ENCODE measurements at regions not wholly inside any gene's neighbourhood (a gene's known extent, or its start where the extent isn't known, plus 50 kb on each side); places are given as distances from the start of the nearest gene placed in this dataset.
A peak's percentile ranks its signal among the peaks of the same experiment; 100 is the strongest.

DNA sequence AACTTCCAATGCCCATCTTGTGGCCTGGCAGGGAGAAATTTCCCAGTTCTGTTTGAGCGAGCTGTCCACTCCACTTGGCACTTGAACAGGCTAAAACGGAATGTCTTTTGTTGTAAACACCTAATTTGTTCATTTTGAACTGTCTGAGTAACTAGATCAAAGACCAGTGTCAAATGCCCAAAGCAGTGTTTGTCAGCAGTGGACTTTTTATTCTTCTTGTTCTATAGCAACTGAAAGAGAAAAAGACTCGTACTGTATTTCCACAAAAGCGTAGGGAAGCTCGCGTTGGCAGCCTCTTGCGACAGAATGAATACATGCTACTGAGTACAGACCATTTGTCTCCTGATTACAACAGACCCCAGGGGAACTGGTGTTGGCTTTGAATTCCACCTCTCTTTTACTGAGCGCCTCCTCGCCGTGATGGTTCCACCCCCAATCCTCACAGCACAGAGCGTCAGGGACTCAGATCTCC lies 601.8 kb upstream of the ZNF608 start:
- Mint-ChIP-seq H3K27ac (no peak overlapping the region), H3K36me3 (no peaks in the 10 kb centered on the region), H3K4me1 (no peaks in the 10 kb centered on the region), H3K4me3 (no peak overlapping the region), H3K27me3 (ENCODE audit: low read depth in 3 of 3) (peaks cover 0 to 5% (median 3%) of the 10 kb centered on the region in 3 donors), H3K9me3 (peaks cover 0 to 4% (median 0%) of the 10 kb centered on the region in 6 donors)
- no peak for DNase-seq

DNA sequence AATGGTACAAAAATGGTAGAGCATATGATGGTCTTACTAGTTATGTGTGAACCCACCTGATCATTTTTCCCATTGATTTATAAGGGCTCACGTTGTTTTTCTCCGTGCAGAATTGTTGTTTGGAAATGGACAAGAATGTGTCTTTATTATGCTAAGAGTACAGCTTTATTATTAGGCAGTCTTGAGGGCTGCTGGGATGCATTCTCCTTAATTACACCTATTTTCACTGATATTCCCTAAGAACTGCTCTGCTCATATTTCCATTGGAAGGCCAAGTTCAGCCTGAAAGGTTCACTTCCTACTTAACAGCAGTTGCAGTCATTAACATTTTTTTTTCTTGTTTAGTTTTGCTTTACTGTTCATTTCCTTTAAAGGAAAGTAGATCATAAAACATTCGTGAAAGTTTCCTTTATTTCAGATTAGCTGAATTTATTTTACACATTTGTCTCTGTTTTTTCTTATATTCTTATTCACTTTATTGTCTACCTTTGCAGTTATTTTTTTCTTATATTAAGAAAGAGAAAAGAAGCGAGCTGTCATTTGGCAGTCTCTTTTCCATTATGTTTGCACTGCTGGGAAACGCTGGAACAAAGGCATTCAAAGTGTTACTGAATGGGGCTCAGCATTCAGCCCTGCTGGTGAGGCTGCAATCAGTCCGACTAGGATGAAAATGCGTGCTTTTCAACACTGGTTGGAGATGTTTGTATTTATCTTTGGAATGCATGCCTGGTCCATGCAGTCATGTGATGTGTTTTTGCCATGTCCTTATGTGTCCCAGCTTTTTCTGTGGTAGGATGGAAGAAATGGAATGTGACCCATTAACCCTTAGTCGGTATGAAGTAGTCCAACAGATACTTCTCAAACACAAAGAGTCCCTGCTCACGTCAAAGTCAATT lies 602.7 kb upstream of the ZNF608 start:
- Mint-ChIP-seq H3K27me3 (ENCODE audit: low read depth in 3 of 3) (peaks cover 0 to 5% (median 3%) of the 10 kb centered on the region in 3 donors), H3K36me3 (no peaks in the 10 kb centered on the region), H3K4me3 (no peak overlapping the region), H3K27ac (no peak overlapping the region), H3K4me1 (no peaks in the 10 kb centered on the region), H3K9me3 (peaks cover 0 to 4% (median 0%) of the 10 kb centered on the region in 6 donors)
- DNase-seq, result no peak

DNA sequence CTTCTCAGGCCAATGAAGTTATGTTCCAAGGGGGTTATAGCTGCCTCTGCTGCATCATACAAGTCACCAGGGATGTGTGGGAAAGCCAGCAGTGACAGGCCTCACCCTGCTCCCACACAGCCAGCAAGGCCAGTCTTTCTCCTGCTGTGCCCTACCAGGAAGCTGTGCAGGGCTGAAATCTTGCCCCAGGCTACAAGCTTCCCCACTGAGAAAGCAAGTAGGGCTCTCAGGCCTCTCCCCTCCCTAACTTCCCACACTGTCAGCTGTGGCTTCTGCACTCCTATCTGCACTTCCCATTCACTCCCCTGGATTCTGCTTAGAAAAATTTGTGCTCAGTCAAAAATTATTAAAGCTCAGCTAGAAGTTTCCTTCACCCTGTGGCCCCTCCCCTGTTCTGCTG lies 611.2 kb upstream of the ZNF608 start:
- H3K4me3 Mint-ChIP-seq, result no peak overlapping the region
- no peaks in the 10 kb centered on the region for H3K4me1 Mint-ChIP-seq
- peaks cover 3 to 24% (median 6%) of the 10 kb centered on the region in 6 donors for H3K9me3 Mint-ChIP-seq
- peaks cover 0 to 3% (median 0%) of the 10 kb centered on the region in 3 donors for H3K36me3 Mint-ChIP-seq
- DNase-seq, result no peak
- H3K27me3 Mint-ChIP-seq (ENCODE audit: low read depth in 3 of 3), result peaks cover 0 to 2% (median 0%) of the 10 kb centered on the region in 3 donors
- H3K27ac Mint-ChIP-seq, result no peak overlapping the region

DNA sequence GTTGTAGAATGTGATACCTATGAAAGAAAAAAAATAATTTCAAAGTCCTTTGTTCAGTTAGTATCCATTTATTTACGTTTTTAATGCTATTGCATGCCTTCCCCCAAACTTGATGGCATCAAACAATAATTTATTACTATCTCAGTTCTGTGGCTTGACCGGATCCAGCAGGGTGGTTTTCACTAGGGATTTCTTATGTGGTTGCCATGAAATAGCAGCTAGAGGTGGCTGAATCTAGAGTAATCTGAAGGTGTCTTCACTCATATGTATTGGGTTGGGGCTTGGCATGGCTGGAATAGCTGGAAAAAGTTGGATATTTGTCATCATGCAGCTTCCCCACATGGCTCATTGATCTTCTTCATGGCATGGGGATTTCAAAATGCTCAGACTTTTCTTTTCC lies 619.3 kb upstream of the ZNF608 start:
- Mint-ChIP-seq H3K9me3 (peaks cover 0 to 7% (median 2%) of the 10 kb centered on the region in 6 donors), H3K4me1 (no peaks in the 10 kb centered on the region), H3K4me3 (no peak overlapping the region), H3K27ac (no peak overlapping the region), H3K36me3 (peaks cover 0 to 6% (median 3%) of the 10 kb centered on the region in 3 donors), H3K27me3 (ENCODE audit: low read depth in 3 of 3) (no peaks in the 10 kb centered on the region)
- no peak for DNase-seq

DNA sequence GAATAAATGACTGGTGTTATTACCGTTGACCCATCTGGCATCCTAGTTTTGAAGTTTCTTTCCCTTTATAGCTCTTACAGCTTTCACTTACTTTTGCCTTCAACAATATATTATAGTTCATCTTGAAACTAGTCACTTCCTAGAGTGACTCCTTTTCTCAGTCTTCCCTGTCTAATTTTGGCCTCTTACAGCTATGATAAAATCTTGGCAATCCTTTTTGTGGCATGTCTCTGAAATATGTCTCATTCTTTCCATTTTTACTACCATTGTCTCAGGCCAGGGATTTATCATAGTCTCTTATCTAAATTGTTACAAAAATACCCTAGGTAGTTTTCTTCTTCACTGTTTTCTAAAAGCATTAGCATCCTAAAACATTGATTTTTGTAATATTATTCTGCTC lies 621.3 kb upstream of the ZNF608 start:
- peaks cover 0 to 7% (median 2%) of the 10 kb centered on the region in 6 donors for H3K9me3 Mint-ChIP-seq
- no peak for DNase-seq
- no peak overlapping the region for H3K4me3 Mint-ChIP-seq
- H3K4me1 Mint-ChIP-seq, result no peaks in the 10 kb centered on the region
- H3K27ac Mint-ChIP-seq, result no peak overlapping the region
- no peaks in the 10 kb centered on the region for H3K27me3 Mint-ChIP-seq (ENCODE audit: low read depth in 3 of 3)
- H3K36me3 Mint-ChIP-seq, result peaks cover 0 to 6% (median 3%) of the 10 kb centered on the region in 3 donors

DNA sequence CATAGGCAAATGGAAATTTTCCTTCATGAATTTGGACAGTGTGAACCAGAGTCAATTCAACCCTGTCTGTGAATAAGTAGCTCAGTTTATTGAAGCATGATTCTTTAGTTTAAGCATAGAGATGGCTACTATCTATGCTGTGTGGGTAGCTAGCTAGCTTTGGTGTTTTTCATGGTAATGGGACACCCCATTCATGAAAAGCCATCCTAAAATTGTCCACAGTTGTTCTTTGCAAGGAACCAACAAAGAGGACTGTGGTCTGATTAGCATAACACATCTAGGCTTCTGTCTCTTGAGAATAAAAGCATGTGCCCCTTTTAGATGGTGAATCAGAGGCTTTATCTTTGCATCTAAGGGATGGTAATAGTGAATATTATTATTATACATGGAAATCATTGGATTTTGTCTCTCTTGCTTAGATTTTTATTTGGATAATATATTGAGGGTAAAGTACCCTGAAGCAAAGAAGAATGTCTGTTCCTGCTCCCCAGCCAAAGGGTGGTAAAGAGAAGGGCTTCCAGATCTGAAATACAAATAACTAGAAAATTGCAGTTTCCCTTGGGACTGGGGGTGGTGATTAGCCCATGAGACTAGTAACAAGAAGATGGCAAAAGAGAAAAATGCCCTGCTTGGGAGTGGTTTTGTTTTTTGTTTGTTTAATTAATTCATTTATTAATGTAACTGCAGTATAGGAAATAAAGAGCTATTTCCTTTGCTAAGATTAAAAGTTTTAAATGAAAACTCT lies 624.2 kb upstream of the ZNF608 start:
- Mint-ChIP-seq H3K36me3 (peaks cover 0 to 6% (median 3%) of the 10 kb centered on the region in 3 donors), H3K4me1 (no peaks in the 10 kb centered on the region), H3K27ac (no peak overlapping the region), H3K27me3 (ENCODE audit: low read depth in 3 of 3) (no peaks in the 10 kb centered on the region), H3K4me3 (no peak overlapping the region), H3K9me3 (peaks cover 0 to 7% (median 2%) of the 10 kb centered on the region in 6 donors)
- no peak for DNase-seq

DNA sequence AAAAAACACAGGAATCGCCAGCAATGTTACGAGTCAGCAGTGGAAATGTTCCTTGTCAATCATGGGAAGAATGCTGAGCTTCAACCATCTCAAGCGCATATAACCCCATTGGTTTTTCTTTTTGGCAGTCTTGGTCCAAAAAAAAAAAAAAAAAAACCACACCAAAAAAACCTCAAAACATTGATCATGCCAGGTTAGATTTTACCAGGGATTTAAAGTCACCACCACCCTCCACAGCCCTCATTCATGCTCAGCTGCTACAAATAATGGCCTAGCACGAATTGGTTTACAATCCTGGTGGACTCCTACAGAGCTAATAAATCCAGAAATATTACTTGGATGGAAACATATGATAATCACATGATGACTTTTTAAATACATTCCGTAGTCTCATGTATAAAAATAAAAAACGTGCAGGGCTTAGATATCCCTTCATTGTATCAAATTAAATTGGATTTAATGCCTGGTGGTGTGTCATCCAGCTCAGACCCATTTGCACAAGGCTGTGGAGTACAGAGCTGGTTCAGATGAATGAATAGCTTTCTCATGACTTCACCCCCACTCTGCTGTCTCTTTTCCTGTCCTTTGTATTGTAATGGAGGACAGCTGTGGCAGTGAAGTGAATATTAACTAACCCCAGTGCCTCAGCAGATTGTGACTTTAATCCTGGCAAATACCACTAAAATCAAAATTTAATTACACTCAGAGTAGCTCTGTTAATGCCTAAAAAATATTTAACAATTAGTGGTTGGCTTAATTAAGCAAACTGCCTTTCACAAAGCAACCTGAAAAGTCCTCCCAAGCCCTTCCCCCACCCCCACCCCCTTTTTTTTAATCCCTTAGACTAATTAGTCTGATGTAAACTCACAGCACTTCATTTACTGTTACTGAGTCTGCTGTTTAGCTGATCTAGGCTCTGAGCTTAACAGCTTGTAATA lies 626.5 kb upstream of the ZNF608 start:
- no peaks in the 10 kb centered on the region for H3K4me1 Mint-ChIP-seq
- no peak overlapping the region for H3K4me3 Mint-ChIP-seq
- peaks cover 0 to 3% (median 0%) of the 10 kb centered on the region in 3 donors for H3K36me3 Mint-ChIP-seq
- no peak for DNase-seq
- peaks cover 0 to 5% (median 2%) of the 10 kb centered on the region in 6 donors for H3K9me3 Mint-ChIP-seq
- H3K27ac Mint-ChIP-seq, result no peak overlapping the region
- peaks cover 0 to 2% (median 0%) of the 10 kb centered on the region in 3 donors for H3K27me3 Mint-ChIP-seq (ENCODE audit: low read depth in 3 of 3)

DNA sequence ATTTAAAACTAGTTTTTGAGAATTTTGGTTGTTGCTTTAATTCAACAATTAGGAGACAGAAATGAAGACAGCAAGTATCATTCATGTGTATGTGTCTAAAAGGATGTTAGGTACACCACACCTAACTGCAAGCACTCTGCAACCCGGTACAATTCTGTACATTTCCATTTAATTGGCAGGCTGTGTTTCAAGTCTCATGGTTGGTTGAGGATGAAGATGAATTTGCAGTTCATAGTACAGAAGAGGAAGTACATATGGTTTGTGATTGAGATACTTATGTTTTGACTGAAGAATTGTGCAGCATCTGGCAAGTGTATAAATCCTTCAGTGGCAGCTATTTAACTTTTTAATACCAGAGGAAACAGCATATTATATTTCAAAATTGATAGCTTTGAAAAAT lies 628.7 kb upstream of the ZNF608 start:
- Mint-ChIP-seq H3K4me1 (no peaks in the 10 kb centered on the region), H3K4me3 (no peak overlapping the region), H3K27ac (no peak overlapping the region), H3K36me3 (no peaks in the 10 kb centered on the region), H3K9me3 (peaks cover 0 to 5% (median 0%) of the 10 kb centered on the region in 6 donors), H3K27me3 (ENCODE audit: low read depth in 3 of 3) (peaks cover 0 to 4% (median 2%) of the 10 kb centered on the region in 3 donors)
- DNase-seq, result no peak

DNA sequence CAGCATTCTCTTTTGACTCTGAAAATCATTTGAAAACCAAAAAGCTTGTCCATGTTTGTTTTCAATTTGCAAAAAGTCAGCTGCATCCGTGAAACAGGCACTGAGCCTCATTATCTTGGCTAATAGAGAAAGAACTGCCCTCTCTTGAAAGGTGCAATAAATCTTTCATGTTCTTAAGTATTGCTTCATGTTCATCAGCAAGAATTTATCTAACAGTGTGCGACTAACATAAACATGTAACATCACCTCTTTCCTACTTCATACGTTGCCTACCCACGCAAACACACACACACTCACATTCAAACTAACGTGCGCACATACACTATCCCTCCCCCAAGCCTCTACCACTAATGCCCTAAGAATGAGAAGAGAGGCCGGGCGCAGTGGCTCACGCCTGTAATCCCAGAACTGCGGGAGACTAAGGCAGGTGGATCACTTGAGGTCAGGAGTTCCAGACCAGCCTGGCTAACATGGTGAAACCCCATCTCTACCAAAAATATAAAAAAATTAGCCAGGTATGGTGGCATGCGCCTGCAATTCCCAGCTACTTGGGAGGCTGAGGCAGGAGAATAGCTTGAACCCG lies 629.7 kb upstream of the ZNF608 start:
- no peak for DNase-seq
- Mint-ChIP-seq H3K4me3 (no peak overlapping the region), H3K36me3 (no peaks in the 10 kb centered on the region), H3K27ac (no peak overlapping the region), H3K4me1 (no peaks in the 10 kb centered on the region), H3K9me3 (peaks cover 0 to 5% (median 0%) of the 10 kb centered on the region in 6 donors), H3K27me3 (ENCODE audit: low read depth in 3 of 3) (peaks cover 0 to 4% (median 2%) of the 10 kb centered on the region in 3 donors)

DNA sequence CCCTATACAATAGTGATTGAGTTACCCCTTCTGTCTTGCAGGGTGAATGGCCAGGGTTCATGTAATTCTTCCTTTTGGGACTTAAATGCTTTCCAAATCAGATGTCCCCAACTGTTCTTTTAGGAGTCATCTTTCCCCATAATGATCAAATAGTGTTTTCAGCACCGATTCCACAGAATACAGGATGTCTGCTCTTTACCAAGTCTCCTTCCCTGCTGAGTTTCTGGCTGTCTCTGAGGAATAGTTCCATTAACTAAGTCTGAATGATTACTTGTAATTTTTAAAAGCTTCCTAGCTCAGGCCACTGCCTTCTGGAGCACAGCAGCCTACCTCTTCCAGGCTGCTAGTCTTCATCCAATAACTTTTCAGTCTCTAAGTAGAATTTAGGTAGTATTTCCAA lies 630.7 kb upstream of the ZNF608 start:
- Mint-ChIP-seq H3K4me1 (no peaks in the 10 kb centered on the region), H3K36me3 (no peaks in the 10 kb centered on the region), H3K27me3 (ENCODE audit: low read depth in 3 of 3) (peaks cover 0 to 4% (median 2%) of the 10 kb centered on the region in 3 donors), H3K9me3 (peaks cover 0 to 5% (median 0%) of the 10 kb centered on the region in 6 donors), H3K27ac (no peak overlapping the region), H3K4me3 (no peak overlapping the region)
- DNase-seq, result no peak

DNA sequence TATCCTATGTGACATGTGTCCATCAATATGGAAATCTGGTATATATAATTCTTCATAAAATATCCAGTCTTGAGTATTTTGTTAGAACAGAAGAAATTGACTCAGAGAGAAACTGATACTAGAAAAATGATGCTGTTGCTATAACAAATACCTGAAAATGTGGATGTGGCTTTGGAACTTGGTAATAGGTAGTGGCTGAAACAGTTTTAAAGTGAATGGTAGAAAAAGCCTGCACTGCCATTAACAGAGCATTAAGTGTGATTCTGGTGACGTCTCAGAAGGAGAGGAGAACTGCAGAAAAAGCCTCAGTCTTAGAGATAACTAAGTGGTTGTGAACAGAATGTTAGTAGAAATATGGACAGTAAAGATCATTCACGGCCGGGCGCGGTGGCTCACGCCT lies 634.9 kb upstream of the ZNF608 start:
- Mint-ChIP-seq H3K36me3 (no peaks in the 10 kb centered on the region), H3K27ac (peak overlapping the region in 1 of 6 donors; percentile 8), H3K9me3 (peaks cover 0 to 10% (median 0%) of the 10 kb centered on the region in 6 donors), H3K4me3 (no peak overlapping the region), H3K27me3 (ENCODE audit: low read depth in 3 of 3) (peaks cover 0 to 4% (median 0%) of the 10 kb centered on the region in 3 donors), H3K4me1 (no peaks in the 10 kb centered on the region)
- no peak for DNase-seq

DNA sequence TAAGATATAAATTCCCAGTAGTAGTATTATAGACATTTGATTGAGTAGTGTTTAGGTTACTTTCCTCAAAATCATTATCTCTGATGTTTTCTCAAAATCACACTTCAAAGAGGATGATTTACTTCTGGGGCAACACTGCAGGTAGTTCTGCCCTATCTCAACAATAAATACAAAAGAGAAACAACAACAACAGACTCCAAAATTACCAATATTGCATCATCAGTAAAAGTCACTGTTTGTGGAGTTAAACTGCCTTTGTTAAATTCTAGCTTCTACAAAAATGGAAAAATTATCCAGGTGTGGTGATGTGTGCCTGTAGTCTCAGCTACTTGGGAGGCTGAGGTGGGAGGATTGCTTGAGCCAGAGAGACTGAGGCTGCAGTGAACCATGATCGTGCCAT lies 637.6 kb upstream of the ZNF608 start:
- H3K27me3 Mint-ChIP-seq (ENCODE audit: low read depth in 3 of 3), result peaks cover 0 to 2% (median 0%) of the 10 kb centered on the region in 3 donors

DNA sequence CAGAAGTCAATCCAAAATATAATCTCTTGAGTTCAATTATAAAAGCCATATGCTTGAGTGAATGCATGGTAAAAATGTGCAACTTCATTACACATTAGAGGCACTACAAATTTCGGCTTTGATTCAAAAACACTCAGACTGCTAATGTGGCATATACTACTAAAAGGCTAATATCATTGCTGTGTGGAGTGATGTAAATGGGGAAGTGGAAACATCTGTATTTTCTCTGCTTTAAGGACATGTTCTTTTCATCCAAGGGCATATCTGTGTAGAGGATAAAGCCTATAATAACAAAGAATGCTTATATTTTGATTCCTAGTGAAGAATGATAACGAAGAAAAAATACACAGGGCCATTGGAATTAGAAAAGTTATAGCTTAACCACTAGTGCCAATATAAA lies 643.9 kb upstream of the ZNF608 start:
- Mint-ChIP-seq H3K27ac (no peak overlapping the region), H3K27me3 (ENCODE audit: low read depth in 3 of 3) (peaks cover 0 to 2% (median 0%) of the 10 kb centered on the region in 3 donors), H3K4me1 (peaks cover 0 to 2% of the 10 kb centered on the region in 2 donors), H3K36me3 (no peaks in the 10 kb centered on the region), H3K9me3 (peaks cover 0 to 6% (median 0%) of the 10 kb centered on the region in 6 donors), H3K4me3 (no peak overlapping the region)
- no peak for DNase-seq

More for the DNA sequence above, 637.6 kb upstream of the ZNF608 start:
- H3K9me3 Mint-ChIP-seq, result peaks cover 0 to 5% (median 0%) of the 10 kb centered on the region in 6 donors
- H3K4me1 Mint-ChIP-seq, result no peaks in the 10 kb centered on the region
- no peak overlapping the region for H3K4me3 Mint-ChIP-seq
- H3K27ac Mint-ChIP-seq, result no peak overlapping the region
- DNase-seq, result no peak
- no peaks in the 10 kb centered on the region for H3K36me3 Mint-ChIP-seq
